H1 (cell line): ENCODE measurements at regions not wholly inside any gene's neighbourhood (a gene's known extent, or its start where the extent isn't known, plus 50 kb on each side); places are given as distances from the start of the nearest gene placed in this dataset.

Experiments
- CTCF ChIA-PET: fragments of 300-600 bp; sonication (Branson Sonifier 250); formaldehyde crosslinking; loops from one replicate; lab custom pipeline; 2021; ENCODE audit not compliant: partially characterized antibody; lab: Charles Lee
- POLR2A ChIA-PET: fragments of 300-600 bp; sonication (Branson Sonifier 250); formaldehyde crosslinking; loops from one replicate; lab custom pipeline; 2021; ENCODE audit warnings: inconsistent platforms; ENCODE audit not compliant: partially characterized antibody; lab: Charles Lee
- DNase-seq, 2 experiments: peaks; one replicate each; pipeline versions ENCODE4 v3.0.0 to v3.0.0-alpha.2; 2010 to 2022; ENCODE audit warnings: low spot score in 2 of 2, low read depth in 1 of 2, mixed read lengths in 1 of 2
- FAIRE-seq: peaks from 2 replicates; lab custom pipeline; 2011; peaks lifted over from hg19 to GRCh38; lab: Jason Lieb, UNC
- H2AFZ ChIP-seq: 2 replicates; pipeline ENCODE4 v1.8.1; 2012; ENCODE audit warnings: low read length, inconsistent platforms
- H2AK5ac ChIP-seq: 2 replicates; pipeline ENCODE4 v1.6.1; 2013; ENCODE audit warnings: low read depth, low read length
- H2BK120ac ChIP-seq: replicated peaks from 2 replicates; pipeline ENCODE3; 2013; ENCODE audit warnings: low read depth, low read length, inconsistent platforms
- H2BK12ac ChIP-seq: 2 replicates; pipeline ENCODE4 v1.6.1; 2013; ENCODE audit warnings: low read depth, low read length
- H2BK15ac ChIP-seq: 2 replicates; pipeline ENCODE4 v1.6.1; 2013; ENCODE audit warnings: low read length
- H2BK20ac ChIP-seq: 2 replicates; pipeline ENCODE4 v1.6.1; 2013; ENCODE audit warnings: low read length
- H2BK5ac ChIP-seq: 2 replicates; pipeline ENCODE4 v1.6.1; 2013; ENCODE audit warnings: low read depth, low read length
- H3K14ac ChIP-seq: 2 replicates; pipeline ENCODE4 v1.6.1; 2013; ENCODE audit warnings: inconsistent platforms; ENCODE audit not compliant: insufficient read length
- H3K18ac ChIP-seq: 2 replicates; pipeline ENCODE4 v1.6.1; 2013; ENCODE audit warnings: low read length; ENCODE audit errors: extremely low read depth
- H3K23ac ChIP-seq: 2 replicates; pipeline ENCODE4 v1.6.1; 2013; ENCODE audit warnings: inconsistent platforms; ENCODE audit not compliant: insufficient read length
- H3K23me2 ChIP-seq: 2 replicates; pipeline ENCODE4 v1.6.1; 2013; ENCODE audit warnings: low read depth, low read length
- H3K27ac ChIP-seq: 2 replicates; pipeline ENCODE4 v1.6.1; 2011; ENCODE audit warnings: low read depth, low read length, inconsistent platforms
- H3K27me3 ChIP-seq, 4 experiments: replicated peaks in 1 of 4; 1 replicate in 1 of 4; 2 replicates in 3 of 4; pipeline versions ENCODE4 v1.6.1 to v1.8.1; 2011 to 2013; ENCODE audit warnings: low read length in 3 of 4, mild to moderate bottlenecking in 3 of 4, inconsistent platforms in 2 of 4, mixed read lengths in 2 of 4, moderate library complexity in 1 of 4; ENCODE audit not compliant: control insufficient read depth in 3 of 4, insufficient read depth in 3 of 4; ENCODE audit errors: extremely low read depth in 1 of 4
- H3K36me3 ChIP-seq, 4 experiments: 2 replicates each; pipeline versions ENCODE4 v1.6.1 to v1.8.1; 2011 to 2013; ENCODE audit warnings: mild to moderate bottlenecking in 4 of 4, low read length in 3 of 4, moderate library complexity in 2 of 4, control low read depth in 1 of 4, inconsistent platforms in 1 of 4; ENCODE audit not compliant: insufficient read depth in 4 of 4, control insufficient read depth in 2 of 4
- H3K4ac ChIP-seq: replicated peaks from 2 replicates; pipeline ENCODE3; 2013; ENCODE audit warnings: low read length, low read depth, mixed read lengths, inconsistent platforms; ENCODE audit not compliant: insufficient read length
- H3K4me1 ChIP-seq, 4 experiments: replicated peaks in 1 of 4; 1 replicate in 1 of 4; 2 replicates in 3 of 4; pipeline versions ENCODE4 v1.6.1 to v1.8.1; 2011 to 2013; ENCODE audit warnings: low read length in 3 of 4, inconsistent platforms in 2 of 4, mixed read lengths in 1 of 4; ENCODE audit not compliant: insufficient read depth in 4 of 4, control insufficient read depth in 3 of 4
- H3K4me2 ChIP-seq, 2 experiments: 2 replicates each; pipeline versions ENCODE4 v1.6.1 to v1.8.1; 2011 to 2013; ENCODE audit warnings: low read depth in 2 of 2, low read length in 2 of 2, control low read depth in 1 of 2, inconsistent platforms in 1 of 2, mild to moderate bottlenecking in 1 of 2; ENCODE audit not compliant: insufficient read depth in 1 of 2
- H3K4me3 ChIP-seq, 4 experiments: fragments of 200-600, 300-600 bp in 1 of 4; sonication (generic), shearing (Covaris generic), sonication (Bioruptor Twin) in 1 of 4; 2 replicates each; pipeline versions ENCODE4 v1.5.1 to v1.8.1; 2011 to 2016; ENCODE audit warnings: low read length in 4 of 4, low read depth in 3 of 4, control low read depth in 2 of 4, inconsistent platforms in 2 of 4, mild to moderate bottlenecking in 2 of 4, mixed read lengths in 1 of 4, moderate library complexity in 1 of 4; ENCODE audit not compliant: insufficient read depth in 2 of 4; ENCODE audit errors: extremely low read depth in 1 of 4
- H3K56ac ChIP-seq: replicated peaks from 2 replicates; pipeline ENCODE3; 2013; ENCODE audit warnings: low read depth, mild to moderate bottlenecking, mixed read lengths, low read length, inconsistent platforms; ENCODE audit not compliant: insufficient read length
- H3K79me1 ChIP-seq: 2 replicates; pipeline ENCODE4 v1.6.1; 2013; ENCODE audit warnings: low read depth, low read length, control low read depth
- H3K79me2 ChIP-seq, 2 experiments: 2 replicates each; pipeline versions ENCODE4 v1.6.1 to v1.8.1; 2012 to 2013; ENCODE audit warnings: low read length in 2 of 2, mild to moderate bottlenecking in 2 of 2, inconsistent platforms in 1 of 2; ENCODE audit not compliant: insufficient read depth in 2 of 2, control insufficient read depth in 1 of 2
- H3K9ac ChIP-seq, 4 experiments: replicated peaks in 1 of 4; 1 replicate in 1 of 4; 2 replicates in 3 of 4; pipeline versions ENCODE4 v1.6.1 to v1.8.1; 2011 to 2013; ENCODE audit warnings: low read depth in 3 of 4, low read length in 3 of 4, control low read depth in 2 of 4, mild to moderate bottlenecking in 2 of 4, moderate library complexity in 2 of 4, inconsistent platforms in 1 of 4; ENCODE audit errors: extremely low read depth in 1 of 4
- H3K9me3 ChIP-seq, 2 experiments: 2 replicates each; pipeline versions ENCODE4 v1.6.1 to v1.8.1; 2012 to 2013; ENCODE audit warnings: mild to moderate bottlenecking in 2 of 2, moderate library complexity in 2 of 2, control low read depth in 1 of 2, inconsistent platforms in 1 of 2, low read depth in 1 of 2, low read length in 1 of 2, mixed read lengths in 1 of 2; ENCODE audit not compliant: insufficient read depth in 2 of 2
- H4K20me1 ChIP-seq, 2 experiments: replicated peaks in 1 of 2; 2 replicates each; pipeline versions ENCODE3 to v1.8.1; 2011 to 2013; ENCODE audit warnings: inconsistent platforms in 2 of 2, low read length in 2 of 2, mild to moderate bottlenecking in 1 of 2; ENCODE audit not compliant: insufficient read depth in 2 of 2, control insufficient read depth in 1 of 2
- H4K5ac ChIP-seq: 2 replicates; pipeline ENCODE4 v1.6.1; 2013; ENCODE audit warnings: low read length, low read depth, mixed read lengths, inconsistent platforms; ENCODE audit not compliant: insufficient read length
- H4K8ac ChIP-seq: 2 replicates; pipeline ENCODE4 v1.8.0; 2013; ENCODE audit warnings: mild to moderate bottlenecking, moderate library complexity, low read length, inconsistent platforms; ENCODE audit not compliant: insufficient read depth; ENCODE audit errors: extremely low read depth
- H4K91ac ChIP-seq: replicated peaks from 2 replicates; pipeline ENCODE3; 2013; ENCODE audit warnings: low read length, mixed read lengths, inconsistent platforms; ENCODE audit not compliant: insufficient read length
- ASH2L ChIP-seq: fragments of 200-600, 300-600 bp; sonication (generic); IDR thresholded peaks from one replicate; pipeline ENCODE4 v1.7.1; 2017; ENCODE audit warnings: low read length
- ATF2 ChIP-seq: IDR thresholded peaks from 2 replicates; pipeline ENCODE4 v1.6.1; 2012; ENCODE audit warnings: low read length, inconsistent platforms
- BCL11A ChIP-seq, 2 experiments: IDR thresholded peaks; one replicate each; pipeline ENCODE4 v1.6.1; 2011; ENCODE audit warnings: low read depth in 2 of 2, low read length in 2 of 2, mild to moderate bottlenecking in 2 of 2
- BRCA1 ChIP-seq: IDR thresholded peaks from 2 replicates; pipeline ENCODE4 v1.6.1; 2012; ENCODE audit warnings: low read depth, low read length, improper control_type of control experiment
- NRF1 ChIP-seq: IDR thresholded peaks from 2 replicates; pipeline ENCODE4 v1.6.1; 2011; ENCODE audit warnings: mild to moderate bottlenecking, low read depth, low read length, improper control_type of control experiment
- WGBS, 2 experiments: shearing (Covaris generic) in 1 of 2; methylation state at CpG; one replicate each; pipeline versions ENCODE4 v1.1.6 to v1.1.7; 2013 to 2015; ENCODE audit warnings: low lambda C conversion rate in 2 of 2, mixed read lengths in 2 of 2, inconsistent platforms in 1 of 2, low coverage in 1 of 2, missing lambda C conversion rate in 1 of 2; ENCODE audit not compliant: insufficient replicate concordance in 2 of 2, insufficient coverage in 1 of 2, insufficient read length in 1 of 2; ENCODE audit errors: extremely low coverage in 1 of 2, missing lambda C conversion rate in 1 of 2; 5-methylcytosine and 5-hydroxymethylcytosine counted together

DNA sequence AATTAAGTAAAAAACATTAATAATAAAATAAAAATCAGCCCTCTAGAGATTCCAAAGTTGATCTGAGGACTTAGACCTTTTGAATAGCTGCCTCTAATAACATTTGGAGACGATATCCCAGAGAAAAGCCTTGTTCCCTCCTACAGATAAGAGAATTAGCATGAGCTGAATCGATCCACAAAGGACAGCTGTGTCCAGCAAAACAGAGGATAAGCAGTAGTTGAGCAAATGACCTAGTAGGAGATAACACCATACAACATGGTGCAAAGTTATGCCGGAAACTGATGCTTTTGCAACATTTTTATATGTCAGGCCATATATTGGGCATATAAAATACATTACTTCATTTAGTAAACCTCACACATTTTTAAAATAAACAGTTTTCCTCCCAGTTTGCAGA, 212.2 kb upstream of the PRR16 start:
- no peak for FAIRE-seq
- TF ChIP-seq BCL11A (IDR thresholded peaks at IDR 0.05; ENCODE audit: low read depth in 2 of 2, low read length in 2 of 2): no peak
- TF ChIP-seq ATF2: no peak
- TF ChIP-seq BRCA1: no peak
- no peak for TF ChIP-seq ASH2L
- TF ChIP-seq NRF1: no peak

More for the DNA sequence above, 212.2 kb upstream of the PRR16 start:
- Histone ChIP-seq H3K27ac (no peak overlapping the region), H3K14ac (no peak overlapping the region), H3K79me2 (no peaks in the 10 kb centered on the region), H3K4me2 (no peak overlapping the region), H3K56ac (no peak overlapping the region), H3K4me3 (no peak overlapping the region), H2AFZ (no peak overlapping the region), H3K27me3 (no peaks in the 10 kb centered on the region), H3K36me3 (no peaks in the 10 kb centered on the region), H3K4me1 (peaks cover 0 to 3% (median 0%) of the 10 kb centered on the region in 4 experiments; a peak in 2 of 7 replicates), H4K8ac (no peak overlapping the region), H3K79me1 (no peaks in the 10 kb centered on the region), H4K5ac (no peak overlapping the region), H2BK12ac (no peak overlapping the region), H4K20me1 (no peaks in the 10 kb centered on the region), H3K18ac (no peak overlapping the region), H3K9me3 (no peaks in the 10 kb centered on the region), H2BK5ac (no peak overlapping the region), H3K23ac (no peak overlapping the region), H4K91ac (no peak overlapping the region), H3K4ac (no peak overlapping the region), H2BK120ac (no peak overlapping the region), H3K23me2 (no peaks in the 10 kb centered on the region), H3K9ac (no peak overlapping the region), H2BK20ac (no peak overlapping the region), H2AK5ac (no peak overlapping the region), H2BK15ac (no peak overlapping the region)
- POLR2A ChIA-PET: no interaction called here
- no peak for DNase-seq
- CTCF ChIA-PET: no interaction called here
- 79% methylated on average over 3 of the region's 3 CpGs; no CpG with 5 or more reads in 1 of the 2 experiments for WGBS, 2 experiments
